MCF 10A (cell line): ENCODE measurements at regions not wholly inside any gene's neighbourhood (a gene's known extent, or its start where the extent isn't known, plus 50 kb on each side); places are given as distances from the start of the nearest gene placed in this dataset.

ENCODE experiments used
- BruUV-seq: library from RNA; stranded (reverse); fragments of 400-500 nt; replicated peaks from 2 replicates; lab custom pipeline; 2021; lab: Mats Ljungman, UMichigan
- CTCF ChIA-PET: fragments of 300-600 bp; sonication (Branson Sonifier 250); formaldehyde crosslinking; extraction: SDS; loops from one replicate; lab custom pipeline; 2021; ENCODE audit warnings: antibody characterized with exemption, inconsistent platforms; lab: Yijun Ruan, JAX
- POLR2A ChIA-PET: fragments of 300-600, 350-650 bp; sonication (Branson Sonifier 250); formaldehyde crosslinking; extraction: SDS; loops from one replicate; lab custom pipeline; 2020; ENCODE audit warnings: antibody characterized with exemption, inconsistent platforms; lab: Yijun Ruan, JAX
- DNase-seq: peaks from one replicate; pipeline ENCODE4 v3.0.0-alpha.2; 2018; ENCODE audit not compliant: unreplicated experiment
- H3K27ac Mint-ChIP-seq: one replicate; pipeline ENCODE4 v1.8.0; 2022; ENCODE audit warnings: mild to moderate bottlenecking, low read depth, mixed read lengths; ENCODE audit not compliant: unreplicated experiment
- H3K27me3 Mint-ChIP-seq: one replicate; pipeline ENCODE4 v1.8.0; 2022; ENCODE audit warnings: mixed read lengths; ENCODE audit not compliant: insufficient read depth, unreplicated experiment
- H3K36me3 Mint-ChIP-seq: one replicate; pipeline ENCODE4 v1.8.0; 2022; ENCODE audit warnings: mild to moderate bottlenecking, moderate library complexity, mixed read lengths; ENCODE audit not compliant: insufficient read depth, unreplicated experiment
- H3K4me1 Mint-ChIP-seq: one replicate; pipeline ENCODE4 v1.8.0; 2022; ENCODE audit warnings: mixed read lengths; ENCODE audit not compliant: insufficient read depth, unreplicated experiment
- H3K4me3 Mint-ChIP-seq: one replicate; pipeline ENCODE4 v1.8.0; 2022; ENCODE audit warnings: mild to moderate bottlenecking, moderate library complexity, mixed read lengths; ENCODE audit not compliant: unreplicated experiment
- H3K9me3 Mint-ChIP-seq: one replicate; pipeline ENCODE4 v1.8.0; 2022; ENCODE audit warnings: mixed read lengths; ENCODE audit not compliant: unreplicated experiment
- CTCF ChIP-seq: fragments of 200-600 bp; IDR thresholded peaks from one replicate; pipeline ENCODE4 v1.8.0; 2022; ENCODE audit warnings: antibody characterized with exemption, mild to moderate bottlenecking; ENCODE audit not compliant: unreplicated experiment
- intact Hi-C: fragments of 100-400 bp; cut with micrococcal nuclease; formaldehyde crosslinking; loops from 2 replicates; pipeline ENCODE4 v1.14.1; 2022

DNA sequence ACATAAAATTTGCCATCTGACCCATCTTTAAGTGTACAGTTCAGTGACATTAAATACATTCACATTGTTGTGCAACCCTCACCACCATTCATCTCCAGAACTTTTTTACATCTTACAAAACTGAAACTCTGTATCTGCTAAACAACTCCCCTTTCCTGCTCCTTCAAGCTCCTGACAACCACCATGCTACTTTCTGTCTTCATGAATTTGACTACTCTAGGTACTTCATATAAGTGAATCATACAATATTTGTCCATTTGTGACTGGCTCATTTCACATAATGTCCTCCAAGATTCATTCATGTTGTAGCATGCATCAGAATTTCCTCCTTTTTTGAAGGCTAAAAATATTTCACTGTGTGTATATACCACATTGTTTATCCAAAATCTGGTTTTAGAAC, 86.9 kb upstream of the SMLR1 start:
- CTCF ChIA-PET = interaction anchor here (0.6 kb wide), 1 partner anchor 446 kb away, joined by 3 read pairs; no protein-coding TSS in a partner anchor

GRCh38 chr6:130742131-130742681, 85.0 kb upstream of the SMLR1 start:
- Mint-ChIP-seq H3K4me3 (no peak overlapping the region), H3K27me3 (peaks cover 7% of the 10 kb centered on the region), H3K36me3 (no peaks in the 10 kb centered on the region), H3K9me3 (no peaks in the 10 kb centered on the region), H3K27ac (no peak overlapping the region), H3K4me1 (no peaks in the 10 kb centered on the region)
- no peak for DNase-seq
- ChIA-PET CTCF (interaction anchor here (0.6 to 1.7 kb wide), 4 partner anchors 11 to 260 kb away, joined by 3 to 5 read pairs (median 4); no protein-coding TSS in a partner anchor), POLR2A (no interaction called here)
- intact Hi-C loops = no loop called here
- BruUV-seq = no TSS peak
- TF ChIP-seq CTCF = no peak

More for the DNA sequence above, 86.9 kb upstream of the SMLR1 start:
- Mint-ChIP-seq H3K36me3 (no peaks in the 10 kb centered on the region), H3K4me1 (no peaks in the 10 kb centered on the region), H3K9me3 (no peaks in the 10 kb centered on the region), H3K4me3 (no peak overlapping the region), H3K27ac (no peak overlapping the region), H3K27me3 (peaks cover 7% of the 10 kb centered on the region)
- TF ChIP-seq CTCF = no peak
- no TSS peak for BruUV-seq
- intact Hi-C loops = no loop called here
- POLR2A ChIA-PET = no interaction called here
- DNase-seq = no peak

DNA sequence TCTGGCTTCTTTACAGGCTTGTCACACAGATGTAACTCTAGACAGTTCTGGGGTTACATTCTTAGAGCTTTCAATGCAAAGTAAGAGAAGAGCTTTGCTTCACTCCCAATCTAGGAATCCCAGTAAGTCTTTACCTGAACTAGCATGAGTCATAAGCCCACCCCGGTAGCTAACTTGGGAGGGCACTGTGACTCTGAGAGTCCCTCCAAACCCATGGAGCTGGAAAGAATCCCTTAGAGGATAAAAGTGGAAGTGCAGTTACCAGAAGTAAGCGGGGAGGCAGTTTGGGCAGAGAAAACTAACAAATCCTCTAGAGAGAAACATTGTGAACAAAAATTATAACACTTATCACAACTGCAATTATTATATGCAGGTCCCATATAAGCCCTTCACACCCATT, 84.0 kb upstream of the SMLR1 start:
- TF ChIP-seq CTCF = no peak
- CTCF ChIA-PET = interaction anchor here (0.6 to 1.7 kb wide), 4 partner anchors 11 to 250 kb away, joined by 3 to 5 read pairs (median 3); no protein-coding TSS in a partner anchor
- DNase-seq = no peak
- no peak overlapping the region for H3K27ac Mint-ChIP-seq
- H3K9me3 Mint-ChIP-seq = no peaks in the 10 kb centered on the region
- H3K36me3 Mint-ChIP-seq = no peaks in the 10 kb centered on the region
- no peaks in the 10 kb centered on the region for H3K4me1 Mint-ChIP-seq
- intact Hi-C loops = no loop called here
- POLR2A ChIA-PET = interaction anchor here (1.1 to 1.4 kb wide), 2 partner anchors 9 kb away, joined by 4 read pairs; no protein-coding TSS in a partner anchor
- H3K27me3 Mint-ChIP-seq = peaks cover 7% of the 10 kb centered on the region
- BruUV-seq = no TSS peak
- no peak overlapping the region for H3K4me3 Mint-ChIP-seq

- H3K27me3 Mint-ChIP-seq = peaks cover 7% of the 10 kb centered on the region
- no peak overlapping the region for H3K27ac Mint-ChIP-seq
- intact Hi-C loops = no loop called here
- BruUV-seq = no TSS peak
- no peak for DNase-seq
- no peaks in the 10 kb centered on the region for H3K4me1 Mint-ChIP-seq
- no peaks in the 10 kb centered on the region for H3K36me3 Mint-ChIP-seq
- ChIA-PET CTCF (no interaction called here), POLR2A (no interaction called here)
- no peak overlapping the region for H3K4me3 Mint-ChIP-seq
- TF ChIP-seq CTCF = no peak
- H3K9me3 Mint-ChIP-seq = no peaks in the 10 kb centered on the region
Measured at GRCh38 chr6:130744576-130745366, 82.4 kb upstream of the SMLR1 start.
